ENCODE measurements at regions not wholly inside any gene's neighbourhood (a gene's known extent, or its start where the extent isn't known, plus 50 kb on each side); places are given as distances from the start of the nearest gene placed in this dataset.
A peak's percentile ranks its signal among the peaks of the same experiment; 100 is the strongest.

DNA sequence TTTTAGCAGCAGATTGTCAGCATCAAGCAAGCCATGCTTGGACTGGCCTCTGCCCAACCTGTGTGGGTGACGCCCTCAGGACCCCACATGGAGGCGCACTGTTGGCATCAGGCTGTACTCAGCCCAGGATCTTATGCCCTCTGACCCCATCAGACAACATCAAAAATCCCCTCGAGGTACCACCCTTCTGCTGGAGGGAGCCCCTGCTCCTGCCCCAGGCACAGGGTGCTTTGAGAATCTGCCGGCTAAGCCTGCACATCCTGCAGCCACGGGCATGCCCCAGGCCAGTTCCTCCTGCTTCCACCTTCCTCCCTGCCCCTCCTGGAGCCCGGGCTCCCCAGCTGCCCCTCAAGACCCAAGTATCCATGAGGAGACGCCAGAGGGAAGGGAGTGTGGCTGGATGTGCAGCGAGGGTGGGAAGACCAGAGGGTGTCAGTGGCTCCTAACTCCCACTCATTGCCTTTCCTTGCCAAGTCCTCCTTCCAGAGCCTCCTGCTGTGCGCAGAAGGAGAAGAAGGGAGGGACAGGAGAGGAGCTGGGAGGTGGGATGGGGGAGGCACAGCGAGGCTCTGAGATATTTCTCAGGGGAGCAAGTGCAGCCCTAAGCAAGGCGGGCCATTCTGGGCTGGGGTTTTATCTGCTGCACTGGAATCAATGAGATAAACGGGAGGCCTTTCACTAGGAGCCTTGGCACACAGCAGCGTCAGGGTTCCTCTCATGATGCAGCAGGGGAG is 77.4 kb upstream of the CST7 start:
- no peaks in the 10 kb centered on the region for H3K36me3 ChIP-seq
- H3K9me3 ChIP-seq (ENCODE audit: low read depth) = no peaks in the 10 kb centered on the region
- no peaks in the 10 kb centered on the region for H3K4me1 ChIP-seq (ENCODE audit: low read depth)
- TF ChIP-seq, protein P1, sequence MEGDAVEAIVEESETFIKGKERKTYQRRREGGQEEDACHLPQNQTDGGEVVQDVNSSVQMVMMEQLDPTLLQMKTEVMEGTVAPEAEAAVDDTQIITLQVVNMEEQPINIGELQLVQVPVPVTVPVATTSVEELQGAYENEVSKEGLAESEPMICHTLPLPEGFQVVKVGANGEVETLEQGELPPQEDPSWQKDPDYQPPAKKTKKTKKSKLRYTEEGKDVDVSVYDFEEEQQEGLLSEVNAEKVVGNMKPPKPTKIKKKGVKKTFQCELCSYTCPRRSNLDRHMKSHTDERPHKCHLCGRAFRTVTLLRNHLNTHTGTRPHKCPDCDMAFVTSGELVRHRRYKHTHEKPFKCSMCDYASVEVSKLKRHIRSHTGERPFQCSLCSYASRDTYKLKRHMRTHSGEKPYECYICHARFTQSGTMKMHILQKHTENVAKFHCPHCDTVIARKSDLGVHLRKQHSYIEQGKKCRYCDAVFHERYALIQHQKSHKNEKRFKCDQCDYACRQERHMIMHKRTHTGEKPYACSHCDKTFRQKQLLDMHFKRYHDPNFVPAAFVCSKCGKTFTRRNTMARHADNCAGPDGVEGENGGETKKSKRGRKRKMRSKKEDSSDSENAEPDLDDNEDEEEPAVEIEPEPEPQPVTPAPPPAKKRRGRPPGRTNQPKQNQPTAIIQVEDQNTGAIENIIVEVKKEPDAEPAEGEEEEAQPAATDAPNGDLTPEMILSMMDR (IDR thresholded peaks at IDR 0.05; ENCODE audit: low read depth, low read length) = no peak
- H3K27me3 ChIP-seq = no peaks in the 10 kb centered on the region
- DNase-seq (ENCODE audit: low read depth in 1 of 2, low spot score in 1 of 2) = peak in 1 of 2 donors; percentile 11
- no peak overlapping the region for H3K27ac ChIP-seq
- H3K4me3 ChIP-seq = no peak overlapping the region

DNA sequence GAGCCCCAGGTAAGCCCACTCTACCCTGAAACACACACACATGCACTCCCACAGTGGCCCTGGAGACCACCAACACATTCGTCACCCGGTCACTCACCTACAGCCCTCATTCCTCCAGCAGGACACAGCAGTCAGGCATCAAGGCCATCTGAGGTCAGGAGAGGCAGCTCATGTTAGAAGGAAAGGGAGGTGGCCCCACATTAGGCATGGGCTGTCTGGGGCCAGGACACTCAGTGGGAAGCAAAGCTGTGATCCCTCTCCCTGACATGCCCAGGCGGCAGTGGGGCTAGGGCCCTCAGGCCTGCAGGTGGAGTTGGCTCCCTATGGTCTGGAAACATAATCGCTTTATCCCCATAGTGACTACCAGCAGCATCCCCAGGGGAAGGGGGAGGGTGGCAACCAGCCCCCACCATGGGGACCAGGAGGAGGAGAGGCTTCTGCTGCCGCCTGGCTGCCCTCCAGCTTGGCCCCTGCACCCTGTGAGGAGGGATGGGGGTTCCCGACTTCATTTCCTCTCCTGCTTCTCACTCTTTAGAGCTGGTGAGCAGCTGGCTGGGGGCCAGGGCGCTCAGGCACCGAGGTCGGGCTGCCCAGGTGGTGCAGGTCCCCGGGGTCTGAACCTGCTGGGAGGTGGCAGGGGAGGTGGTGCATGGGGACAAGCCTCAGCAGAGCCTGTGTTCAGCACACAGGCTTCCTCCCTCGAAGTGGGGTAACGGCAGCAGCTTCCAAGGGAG is 76.6 kb upstream of the CST7 start:
- H3K27me3 ChIP-seq = no peaks in the 10 kb centered on the region
- no peak overlapping the region for H3K27ac ChIP-seq
- H3K4me1 ChIP-seq (ENCODE audit: low read depth) = no peaks in the 10 kb centered on the region
- TF ChIP-seq, protein P1 (IDR thresholded peaks at IDR 0.05; ENCODE audit: low read depth, low read length) = no peak
- no peaks in the 10 kb centered on the region for H3K9me3 ChIP-seq (ENCODE audit: low read depth)
- H3K36me3 ChIP-seq = no peaks in the 10 kb centered on the region
- H3K4me3 ChIP-seq = no peak overlapping the region
- DNase-seq (ENCODE audit: low read depth in 1 of 2, low spot score in 1 of 2) = no peak

DNA sequence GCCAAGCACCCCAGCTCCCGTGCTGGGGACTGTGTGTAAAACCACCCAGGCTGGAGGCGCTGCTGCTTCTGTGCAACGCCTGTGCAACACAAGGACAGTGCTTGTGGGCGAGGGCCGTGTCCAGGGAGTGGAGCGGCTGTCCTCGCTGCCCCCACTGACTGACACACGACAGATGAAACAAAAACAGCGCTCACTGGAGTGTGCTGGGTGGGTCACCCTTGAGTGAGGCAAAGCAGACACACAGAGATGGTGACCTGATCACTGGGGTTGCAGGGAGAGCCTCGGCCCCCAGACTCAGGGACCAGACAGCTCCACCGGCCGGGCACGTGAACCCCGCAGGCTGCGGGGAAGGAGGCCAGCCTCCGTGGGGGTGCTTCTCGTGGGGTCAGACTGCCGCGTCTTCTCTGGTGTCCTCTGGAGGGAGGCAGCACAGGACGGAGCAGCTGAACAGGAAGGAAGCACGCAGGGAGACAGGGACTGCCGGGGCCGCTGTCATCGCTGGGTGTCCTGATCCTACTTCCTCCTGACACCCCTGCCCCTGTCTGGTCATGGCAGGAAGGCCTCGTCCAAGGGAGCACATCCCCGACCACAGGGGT is 75.9 kb upstream of the CST7 start:
- Histone ChIP-seq H3K27ac (no peak overlapping the region), H3K27me3 (no peaks in the 10 kb centered on the region), H3K9me3 (ENCODE audit: low read depth) (no peaks in the 10 kb centered on the region), H3K4me1 (ENCODE audit: low read depth) (no peaks in the 10 kb centered on the region), H3K36me3 (no peaks in the 10 kb centered on the region), H3K4me3 (no peak overlapping the region)
- DNase-seq (ENCODE audit: low read depth in 1 of 2, low spot score in 1 of 2) = no peak
- TF ChIP-seq, protein P1 (IDR thresholded peaks at IDR 0.05; ENCODE audit: low read depth, low read length) = no peak

DNA sequence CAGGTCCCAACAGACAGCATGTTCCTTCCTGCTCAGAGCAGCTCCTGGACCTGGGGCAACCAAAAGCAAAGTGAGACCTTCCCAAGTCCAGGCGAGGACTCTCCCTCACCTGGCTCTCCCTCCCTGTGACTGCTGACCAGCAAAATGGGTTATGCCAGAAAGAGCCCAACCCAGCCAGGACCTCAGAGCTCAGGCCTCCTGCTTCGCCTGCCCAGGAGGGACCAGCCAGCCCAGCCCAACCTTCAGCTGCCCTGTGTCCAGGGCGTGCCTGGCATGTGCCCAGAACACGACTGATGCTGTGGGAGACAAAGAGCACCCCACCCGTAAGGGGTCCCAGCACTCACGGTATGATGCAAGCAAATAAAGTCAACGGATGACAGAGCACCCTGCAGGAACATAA is 74.0 kb upstream of the CST7 start:
- Histone ChIP-seq H3K4me3 (no peak overlapping the region), H3K4me1 (ENCODE audit: low read depth) (no peaks in the 10 kb centered on the region), H3K27me3 (no peaks in the 10 kb centered on the region), H3K9me3 (ENCODE audit: low read depth) (no peaks in the 10 kb centered on the region), H3K36me3 (no peaks in the 10 kb centered on the region), H3K27ac (no peak overlapping the region)
- TF ChIP-seq, protein P1 (IDR thresholded peaks at IDR 0.05; ENCODE audit: low read depth, low read length) = no peak
- no peak for DNase-seq (ENCODE audit: low read depth in 1 of 2, low spot score in 1 of 2)

DNA sequence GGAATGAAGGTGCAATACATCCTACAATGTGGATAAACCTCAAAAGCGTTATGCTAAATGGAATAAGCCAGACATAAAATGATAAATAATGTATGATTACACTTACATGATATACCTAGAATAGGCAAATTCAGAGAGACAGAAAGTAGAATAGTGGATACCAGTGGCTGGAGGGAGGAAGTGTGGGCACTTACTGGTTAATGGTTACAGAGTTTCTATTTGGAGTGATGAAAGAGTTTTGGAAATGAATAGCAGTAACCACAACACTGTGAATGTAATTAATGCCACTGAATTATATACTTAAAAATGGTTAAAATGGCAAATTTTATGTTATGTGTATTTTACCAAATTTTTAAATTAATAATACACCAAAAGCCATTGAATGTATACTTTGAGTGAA is 71.4 kb upstream of the CST7 start:
- H3K4me3 ChIP-seq = no peak overlapping the region
- no peak for DNase-seq (ENCODE audit: low read depth in 1 of 2, low spot score in 1 of 2)

More for the DNA sequence above, 71.4 kb upstream of the CST7 start:
- no peaks in the 10 kb centered on the region for H3K27me3 ChIP-seq
- TF ChIP-seq, protein P1 (IDR thresholded peaks at IDR 0.05; ENCODE audit: low read depth, low read length) = no peak
- H3K36me3 ChIP-seq = no peaks in the 10 kb centered on the region
- H3K9me3 ChIP-seq (ENCODE audit: low read depth) = no peaks in the 10 kb centered on the region
- no peaks in the 10 kb centered on the region for H3K4me1 ChIP-seq (ENCODE audit: low read depth)
- no peak overlapping the region for H3K27ac ChIP-seq
